Progenitor cell of endocrine pancreas (in vitro differentiated cells): ENCODE measurements at regions not wholly inside any gene's neighbourhood (a gene's known extent, or its start where the extent isn't known, plus 50 kb on each side); places are given as distances from the start of the nearest gene placed in this dataset.

Source experiments
- DNase-seq: peaks from one replicate; pipeline ENCODE4 v3.0.0; 2021; ENCODE audit warnings: low spot score; ENCODE audit not compliant: unreplicated experiment
- H3K27ac Mint-ChIP-seq: 2 replicates; pipeline ENCODE4 v1.8.0; 2021; ENCODE audit warnings: mild to moderate bottlenecking, moderate library complexity, mixed read lengths
- H3K27me3 Mint-ChIP-seq: 2 replicates; pipeline ENCODE4 v1.8.0; 2021; ENCODE audit warnings: mixed read lengths
- H3K36me3 Mint-ChIP-seq: 2 replicates; pipeline ENCODE4 v1.8.0; 2022; ENCODE audit warnings: mixed read lengths; ENCODE audit not compliant: insufficient read depth
- H3K4me1 Mint-ChIP-seq: 2 replicates; pipeline ENCODE4 v1.8.0; 2021; ENCODE audit warnings: low read depth, mixed read lengths
- H3K4me3 Mint-ChIP-seq: 2 replicates; pipeline ENCODE4 v1.8.0; 2021; ENCODE audit warnings: low read depth, mild to moderate bottlenecking, moderate library complexity, mixed read lengths
- H3K9me3 Mint-ChIP-seq: 2 replicates; pipeline ENCODE4 v1.8.0; 2021; ENCODE audit warnings: low read depth, mixed read lengths
- TF ChIP-seq, protein P1 (sequence below): fragments of 200-600 bp; sonication (generic); IDR thresholded peaks from one replicate; pipeline ENCODE4 v1.5.0; 2021; ENCODE audit warnings: antibody characterized with exemption, mild to moderate bottlenecking; ENCODE audit not compliant: unreplicated experiment

GRCh38 chr16:79509906-79510305 lies 90.6 kb downstream of the MAF start:
- H3K27ac Mint-ChIP-seq = no peak overlapping the region
- H3K4me3 Mint-ChIP-seq = no peak overlapping the region
- TF ChIP-seq, protein P1, sequence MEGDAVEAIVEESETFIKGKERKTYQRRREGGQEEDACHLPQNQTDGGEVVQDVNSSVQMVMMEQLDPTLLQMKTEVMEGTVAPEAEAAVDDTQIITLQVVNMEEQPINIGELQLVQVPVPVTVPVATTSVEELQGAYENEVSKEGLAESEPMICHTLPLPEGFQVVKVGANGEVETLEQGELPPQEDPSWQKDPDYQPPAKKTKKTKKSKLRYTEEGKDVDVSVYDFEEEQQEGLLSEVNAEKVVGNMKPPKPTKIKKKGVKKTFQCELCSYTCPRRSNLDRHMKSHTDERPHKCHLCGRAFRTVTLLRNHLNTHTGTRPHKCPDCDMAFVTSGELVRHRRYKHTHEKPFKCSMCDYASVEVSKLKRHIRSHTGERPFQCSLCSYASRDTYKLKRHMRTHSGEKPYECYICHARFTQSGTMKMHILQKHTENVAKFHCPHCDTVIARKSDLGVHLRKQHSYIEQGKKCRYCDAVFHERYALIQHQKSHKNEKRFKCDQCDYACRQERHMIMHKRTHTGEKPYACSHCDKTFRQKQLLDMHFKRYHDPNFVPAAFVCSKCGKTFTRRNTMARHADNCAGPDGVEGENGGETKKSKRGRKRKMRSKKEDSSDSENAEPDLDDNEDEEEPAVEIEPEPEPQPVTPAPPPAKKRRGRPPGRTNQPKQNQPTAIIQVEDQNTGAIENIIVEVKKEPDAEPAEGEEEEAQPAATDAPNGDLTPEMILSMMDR = no peak
- H3K27me3 Mint-ChIP-seq = peaks cover 12% of the 10 kb centered on the region
- no peak for DNase-seq
- no peaks in the 10 kb centered on the region for H3K36me3 Mint-ChIP-seq
- H3K4me1 Mint-ChIP-seq = peaks cover 2% of the 10 kb centered on the region
- H3K9me3 Mint-ChIP-seq = no peaks in the 10 kb centered on the region

- H3K27me3 Mint-ChIP-seq = peaks cover 10% of the 10 kb centered on the region
- no peak overlapping the region for H3K4me3 Mint-ChIP-seq
Measured at GRCh38 chr16:79509211-79509631, 91.3 kb downstream of the MAF start.

DNA sequence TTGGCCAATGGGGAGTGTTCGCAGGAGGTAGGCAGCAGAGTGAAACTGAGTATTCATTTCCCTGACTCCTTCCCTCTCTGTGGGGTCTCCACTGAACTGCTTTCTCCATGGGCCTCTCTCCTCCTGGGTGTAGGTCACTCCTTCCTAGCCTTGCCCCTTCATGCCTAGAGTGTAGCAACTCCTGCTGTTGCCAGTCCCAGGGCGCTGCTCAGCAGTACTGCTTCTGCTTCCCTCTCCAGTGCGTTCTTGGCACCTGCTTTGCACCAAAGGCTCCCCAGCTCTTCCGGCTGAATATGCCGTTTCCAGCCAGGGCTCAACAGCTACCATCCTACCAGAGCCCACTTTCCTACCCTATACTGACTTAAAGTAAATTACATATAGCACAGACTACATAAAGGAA lies 92.2 kb downstream of the MAF start:
- H3K27me3 Mint-ChIP-seq = peaks cover 10% of the 10 kb centered on the region
- H3K4me3 Mint-ChIP-seq = no peak overlapping the region
- H3K36me3 Mint-ChIP-seq = no peaks in the 10 kb centered on the region
- no peak overlapping the region for H3K27ac Mint-ChIP-seq
- TF ChIP-seq, protein P1 = no peak
- H3K9me3 Mint-ChIP-seq = peaks cover 3% of the 10 kb centered on the region
- peaks cover 2% of the 10 kb centered on the region for H3K4me1 Mint-ChIP-seq
- no peak for DNase-seq

More at GRCh38 chr16:79509211-79509631, 91.3 kb downstream of the MAF start:
- Mint-ChIP-seq H3K4me1 (peaks cover 2% of the 10 kb centered on the region), H3K9me3 (no peaks in the 10 kb centered on the region), H3K27ac (no peak overlapping the region), H3K36me3 (no peaks in the 10 kb centered on the region)
- TF ChIP-seq, protein P1 = no peak
- DNase-seq = no peak

- DNase-seq = no peak
- TF ChIP-seq, protein P1 = no peak
- H3K9me3 Mint-ChIP-seq = peaks cover 3% of the 10 kb centered on the region
- H3K27ac Mint-ChIP-seq = no peak overlapping the region
- H3K36me3 Mint-ChIP-seq = no peaks in the 10 kb centered on the region
- H3K27me3 Mint-ChIP-seq = peaks cover 3% of the 10 kb centered on the region
- H3K4me1 Mint-ChIP-seq = no peaks in the 10 kb centered on the region
- H3K4me3 Mint-ChIP-seq = no peak overlapping the region
Measured at GRCh38 chr16:79505344-79505743, 95.2 kb downstream of the MAF start.

- no peaks in the 10 kb centered on the region for H3K4me1 Mint-ChIP-seq
- no peak overlapping the region for H3K4me3 Mint-ChIP-seq
- H3K27me3 Mint-ChIP-seq = peaks cover 3% of the 10 kb centered on the region
- no peaks in the 10 kb centered on the region for H3K36me3 Mint-ChIP-seq
- no peak overlapping the region for H3K27ac Mint-ChIP-seq
- TF ChIP-seq, protein P1 = no peak
- no peak for DNase-seq
- H3K9me3 Mint-ChIP-seq = peaks cover 3% of the 10 kb centered on the region
Measured at GRCh38 chr16:79503511-79503910, 97.0 kb downstream of the MAF start.
